ENCODE measurements at regions not wholly inside any gene's neighbourhood (a gene's known extent, or its start where the extent isn't known, plus 50 kb on each side); places are given as distances from the start of the nearest gene placed in this dataset.
A peak's percentile ranks its signal among the peaks of the same experiment; 100 is the strongest.

DNA sequence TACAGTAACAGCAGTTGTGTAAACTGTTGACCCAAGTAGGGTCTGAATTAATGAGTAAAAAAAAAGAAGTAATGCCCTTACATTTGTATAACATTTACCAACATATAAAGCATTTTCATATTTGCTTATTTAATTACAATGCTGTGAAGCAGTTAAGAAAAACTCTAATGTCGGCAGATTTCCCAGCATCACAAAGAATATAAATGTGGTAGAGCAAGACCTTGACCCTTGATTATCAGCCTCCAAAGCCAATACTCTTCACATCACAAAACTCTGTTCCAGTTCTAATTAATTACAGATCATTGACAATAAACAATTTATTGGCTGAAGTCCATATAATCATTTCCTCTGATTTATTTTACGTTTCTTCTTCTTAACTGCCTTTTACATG, 130.2 kb downstream of the DUSP10 start:
- peaks cover 0 to 10% of the 10 kb centered on the region in 2 donors for H3K4me1 ChIP-seq
- no peaks in the 10 kb centered on the region for H3K36me3 ChIP-seq
- no peaks in the 10 kb centered on the region for H3K27me3 ChIP-seq
- TF ChIP-seq, protein P1, sequence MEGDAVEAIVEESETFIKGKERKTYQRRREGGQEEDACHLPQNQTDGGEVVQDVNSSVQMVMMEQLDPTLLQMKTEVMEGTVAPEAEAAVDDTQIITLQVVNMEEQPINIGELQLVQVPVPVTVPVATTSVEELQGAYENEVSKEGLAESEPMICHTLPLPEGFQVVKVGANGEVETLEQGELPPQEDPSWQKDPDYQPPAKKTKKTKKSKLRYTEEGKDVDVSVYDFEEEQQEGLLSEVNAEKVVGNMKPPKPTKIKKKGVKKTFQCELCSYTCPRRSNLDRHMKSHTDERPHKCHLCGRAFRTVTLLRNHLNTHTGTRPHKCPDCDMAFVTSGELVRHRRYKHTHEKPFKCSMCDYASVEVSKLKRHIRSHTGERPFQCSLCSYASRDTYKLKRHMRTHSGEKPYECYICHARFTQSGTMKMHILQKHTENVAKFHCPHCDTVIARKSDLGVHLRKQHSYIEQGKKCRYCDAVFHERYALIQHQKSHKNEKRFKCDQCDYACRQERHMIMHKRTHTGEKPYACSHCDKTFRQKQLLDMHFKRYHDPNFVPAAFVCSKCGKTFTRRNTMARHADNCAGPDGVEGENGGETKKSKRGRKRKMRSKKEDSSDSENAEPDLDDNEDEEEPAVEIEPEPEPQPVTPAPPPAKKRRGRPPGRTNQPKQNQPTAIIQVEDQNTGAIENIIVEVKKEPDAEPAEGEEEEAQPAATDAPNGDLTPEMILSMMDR (IDR thresholded peaks at IDR 0.05) = no peak
- no peak for DNase-seq (ENCODE audit: low spot score)
- no peak overlapping the region for H3K4me3 ChIP-seq
- no peaks in the 10 kb centered on the region for H3K9me3 ChIP-seq
- no peak overlapping the region for H3K27ac ChIP-seq

DNA sequence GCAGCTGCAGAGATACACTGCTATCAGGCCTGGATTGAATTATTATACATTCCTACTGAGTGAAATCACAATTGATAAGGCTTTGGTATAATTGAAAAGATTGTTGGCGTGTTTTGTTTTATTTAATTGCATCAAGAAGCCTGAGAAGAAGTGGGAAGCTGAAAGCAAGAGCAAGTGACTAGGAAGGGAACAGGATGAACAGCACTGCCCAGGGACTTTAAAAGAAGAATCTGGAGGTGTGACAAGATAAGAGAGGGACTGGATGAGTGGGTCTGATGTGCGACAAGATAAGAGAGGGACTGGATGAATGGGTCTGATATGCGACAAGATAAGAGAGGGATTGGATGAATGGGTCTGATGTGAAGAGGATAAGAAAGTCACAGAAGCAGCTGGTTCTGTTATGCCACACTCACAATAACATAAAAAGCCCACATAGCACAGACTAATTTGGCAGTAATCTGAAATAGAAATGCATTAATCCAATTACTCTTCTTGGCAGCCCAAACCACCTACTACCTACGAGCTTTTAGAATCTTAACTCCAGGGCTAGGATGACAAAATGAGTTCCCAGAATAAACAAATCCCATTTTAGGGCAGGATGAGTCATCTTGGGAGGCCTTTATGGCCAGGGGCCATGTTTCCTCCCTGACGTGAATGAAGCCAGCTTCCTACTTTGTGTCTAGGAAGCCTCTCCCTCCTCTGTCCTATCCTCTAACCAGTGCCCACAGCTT, 129.7 kb downstream of the DUSP10 start:
- Histone ChIP-seq H3K4me1 (peaks cover 0 to 10% of the 10 kb centered on the region in 2 donors), H3K27ac (peak overlapping the region; percentile 14 to 19), H3K4me3 (no peak overlapping the region), H3K27me3 (no peaks in the 10 kb centered on the region), H3K36me3 (no peaks in the 10 kb centered on the region), H3K9me3 (no peaks in the 10 kb centered on the region)
- peak; percentile 77 for DNase-seq (ENCODE audit: low spot score)
- TF ChIP-seq, protein P1 (IDR thresholded peaks at IDR 0.05) = no peak

DNA sequence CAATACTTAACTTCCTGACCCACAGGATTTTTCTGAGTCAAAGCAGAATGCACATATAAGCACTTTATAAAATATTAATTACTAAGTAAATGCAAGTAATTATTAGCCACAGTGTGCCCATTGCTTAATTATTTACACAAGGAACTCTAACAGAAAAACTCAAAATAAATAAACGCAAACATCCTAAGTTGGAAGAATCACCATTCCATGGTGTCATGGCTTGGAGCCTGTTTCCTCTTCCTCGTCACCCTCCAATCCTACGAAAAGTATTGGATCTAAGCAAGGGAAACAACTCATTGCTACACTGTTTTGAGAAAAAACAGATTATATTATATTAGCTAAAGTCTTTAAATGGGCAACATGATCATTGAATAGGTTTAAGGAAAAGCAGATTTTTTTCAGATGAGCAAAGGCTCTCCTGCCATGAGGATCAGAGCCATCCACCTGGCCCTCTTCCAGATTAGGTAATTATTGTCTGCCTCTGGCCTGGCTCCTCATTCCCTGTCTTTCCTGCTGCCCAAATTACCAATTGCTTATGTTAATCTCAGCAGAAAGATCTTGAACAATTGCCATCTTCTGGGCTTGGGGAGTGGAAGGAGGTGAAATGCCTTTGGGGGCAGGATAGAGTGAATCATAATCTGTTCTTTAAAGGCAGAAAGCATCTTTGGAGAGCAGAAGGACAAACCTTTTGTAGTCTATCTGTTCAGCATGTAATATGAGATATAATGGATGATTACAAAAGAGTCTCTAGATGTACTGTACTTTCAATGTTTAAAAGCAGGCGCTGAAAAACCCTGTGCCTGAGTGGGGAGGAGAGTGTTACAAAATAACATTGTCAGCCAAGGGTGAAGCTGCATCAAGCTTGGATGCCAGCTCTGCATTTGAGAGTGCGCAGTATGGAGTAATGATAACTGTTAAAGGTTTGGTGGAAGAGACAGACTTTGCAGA, 121.2 kb downstream of the DUSP10 start:
- H3K4me1 ChIP-seq = no peaks in the 10 kb centered on the region
- no peaks in the 10 kb centered on the region for H3K36me3 ChIP-seq
- no peak overlapping the region for H3K4me3 ChIP-seq
- TF ChIP-seq, protein P1 (IDR thresholded peaks at IDR 0.05) = no peak
- no peak for DNase-seq (ENCODE audit: low spot score)
- H3K27ac ChIP-seq = no peak overlapping the region
- no peaks in the 10 kb centered on the region for H3K9me3 ChIP-seq
- H3K27me3 ChIP-seq = no peaks in the 10 kb centered on the region

DNA sequence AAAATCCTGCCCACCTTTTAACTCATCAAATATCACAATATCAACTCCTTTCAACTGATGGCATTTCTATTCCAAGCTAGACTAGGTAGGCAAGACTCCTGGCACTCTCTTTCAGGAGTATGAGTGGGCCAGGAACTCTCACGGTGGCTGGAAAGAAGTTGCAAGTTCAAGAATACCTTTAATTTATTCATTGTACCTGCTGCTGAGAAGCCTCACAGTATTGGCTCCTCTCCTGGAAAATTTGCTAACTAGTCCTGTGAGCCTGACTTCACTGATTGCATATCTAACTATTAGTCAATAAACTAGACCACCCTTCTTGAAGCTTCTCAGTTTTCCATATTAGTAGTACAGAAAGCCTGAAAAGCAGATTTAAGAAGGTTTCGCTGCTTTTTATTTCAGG, 120.2 kb downstream of the DUSP10 start:
- H3K27ac ChIP-seq = no peak overlapping the region
- no peak overlapping the region for H3K4me3 ChIP-seq
- H3K9me3 ChIP-seq = no peaks in the 10 kb centered on the region
- H3K4me1 ChIP-seq = no peaks in the 10 kb centered on the region
- no peaks in the 10 kb centered on the region for H3K36me3 ChIP-seq
- no peak for DNase-seq (ENCODE audit: low spot score)
- TF ChIP-seq, protein P1 (IDR thresholded peaks at IDR 0.05) = no peak
- no peaks in the 10 kb centered on the region for H3K27me3 ChIP-seq

DNA sequence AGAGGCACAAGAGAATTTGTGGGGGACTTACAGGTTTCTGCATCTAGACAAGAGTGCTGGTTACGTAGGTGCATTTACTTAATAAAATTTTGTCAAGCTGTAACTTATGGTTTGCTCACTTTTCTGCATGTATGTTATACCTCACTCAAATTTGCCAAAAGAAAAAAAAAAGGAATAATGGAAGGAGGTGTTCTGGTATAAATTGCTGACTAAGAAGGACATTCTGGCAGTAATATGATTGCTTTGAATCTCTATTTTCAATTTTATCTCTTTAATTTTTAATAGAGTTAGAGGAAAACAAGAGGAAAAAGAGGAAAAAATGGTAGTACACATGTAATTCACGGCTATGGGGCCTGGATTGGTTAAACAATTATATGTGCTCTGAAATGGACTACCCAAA, 119.5 kb downstream of the DUSP10 start:
- Histone ChIP-seq H3K4me3 (no peak overlapping the region), H3K4me1 (no peaks in the 10 kb centered on the region), H3K27me3 (no peaks in the 10 kb centered on the region), H3K27ac (no peak overlapping the region), H3K36me3 (no peaks in the 10 kb centered on the region), H3K9me3 (no peaks in the 10 kb centered on the region)
- TF ChIP-seq, protein P1 (IDR thresholded peaks at IDR 0.05) = no peak
- DNase-seq (ENCODE audit: low spot score) = no peak
